GM12892 (cell line): ENCODE measurements at regions not wholly inside any gene's neighbourhood (a gene's known extent, or its start where the extent isn't known, plus 50 kb on each side); places are given as distances from the start of the nearest gene placed in this dataset.
"Not testable (repeated sequence)": the region's sequence is repeated elsewhere in the genome, so short reads cannot be mapped to it uniquely, and the experiment has no call there.

ENCODE experiments used
- POLR2A ChIP-seq: IDR thresholded peaks from 2 replicates; pipeline ENCODE4 v1.6.1; 2011; ENCODE audit warnings: low read depth, low read length, control low read depth
- TAF1 ChIP-seq: IDR thresholded peaks from 2 replicates; pipeline ENCODE4 v1.6.1; 2011; ENCODE audit warnings: low read depth, mild to moderate bottlenecking, control low read depth, low read length, borderline replicate concordance

DNA sequence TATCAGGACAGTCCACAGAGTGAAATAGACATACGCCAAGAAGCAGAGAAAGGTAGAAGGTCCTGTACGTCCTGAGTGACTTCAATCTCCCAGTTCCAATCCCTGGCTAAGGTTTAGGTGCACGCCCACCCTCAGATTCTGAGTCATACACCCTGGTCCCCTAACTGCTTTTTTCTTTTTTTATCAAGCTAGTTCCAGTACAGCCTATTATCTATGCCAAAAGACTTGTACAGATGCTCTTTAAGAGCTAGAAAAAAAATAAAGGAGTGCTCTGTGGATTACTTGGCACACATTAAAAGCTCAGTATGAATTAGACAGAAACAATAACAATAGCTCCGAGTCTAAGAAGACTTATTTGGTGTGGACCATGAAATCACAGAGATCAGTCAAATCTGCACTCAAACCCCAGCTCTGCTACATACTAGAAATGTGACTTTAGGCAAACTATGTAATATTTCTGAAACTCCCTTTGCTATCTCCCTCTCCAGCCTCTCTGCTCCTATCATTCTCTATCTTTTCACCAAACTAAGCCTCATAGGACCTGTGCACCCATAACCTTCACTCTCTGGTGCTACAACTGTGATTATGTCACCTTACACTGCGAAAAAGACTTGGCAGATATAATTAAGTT, 168.8 kb upstream of the KCTD7 start:
- not testable (repeated sequence) for TF ChIP-seq POLR2A, TAF1
